GM18909 (cell line): ENCODE measurements at regions not wholly inside any gene's neighbourhood (a gene's known extent, or its start where the extent isn't known, plus 50 kb on each side); places are given as distances from the start of the nearest gene placed in this dataset.

Experiments
- ATAC-seq: cut with Tn5 transposase; IDR thresholded peaks from one replicate; pipeline ENCODE4 v1.9.1; 2021; ENCODE audit warnings: mild to moderate bottlenecking; ENCODE audit not compliant: unreplicated experiment, poor library complexity

GRCh38 chr12:116453631-116454030, 105.5 kb upstream of the MAP1LC3B2 start:
- no peak for ATAC-seq

- ATAC-seq: no peak
Observed at GRCh38 chr12:116454076-116454475, 105.1 kb upstream of the MAP1LC3B2 start.

DNA sequence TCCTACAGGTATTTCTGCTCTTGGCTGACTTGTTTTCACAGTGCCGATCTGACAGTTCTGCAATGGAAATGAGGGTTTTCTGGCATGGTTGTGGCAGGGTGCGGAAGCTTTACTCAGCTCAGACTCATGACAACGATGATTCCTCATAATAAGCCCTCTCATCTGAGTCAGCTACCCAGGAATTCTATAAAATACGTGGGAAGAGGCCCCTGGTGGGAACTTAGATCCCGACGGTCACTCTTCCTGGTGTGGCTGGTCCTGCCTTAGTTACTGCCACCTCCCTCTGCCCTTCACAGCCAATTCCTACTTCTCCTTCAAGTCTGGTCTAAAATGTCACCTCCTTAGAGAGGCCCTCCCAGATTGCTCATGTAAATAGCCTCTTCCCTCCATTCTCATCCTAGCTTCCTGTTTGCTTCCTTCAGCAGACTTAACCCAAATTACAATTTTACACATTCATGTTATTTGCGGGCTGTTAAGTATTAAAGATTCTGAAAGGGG, 104.2 kb upstream of the MAP1LC3B2 start:
- ATAC-seq: no peak

DNA sequence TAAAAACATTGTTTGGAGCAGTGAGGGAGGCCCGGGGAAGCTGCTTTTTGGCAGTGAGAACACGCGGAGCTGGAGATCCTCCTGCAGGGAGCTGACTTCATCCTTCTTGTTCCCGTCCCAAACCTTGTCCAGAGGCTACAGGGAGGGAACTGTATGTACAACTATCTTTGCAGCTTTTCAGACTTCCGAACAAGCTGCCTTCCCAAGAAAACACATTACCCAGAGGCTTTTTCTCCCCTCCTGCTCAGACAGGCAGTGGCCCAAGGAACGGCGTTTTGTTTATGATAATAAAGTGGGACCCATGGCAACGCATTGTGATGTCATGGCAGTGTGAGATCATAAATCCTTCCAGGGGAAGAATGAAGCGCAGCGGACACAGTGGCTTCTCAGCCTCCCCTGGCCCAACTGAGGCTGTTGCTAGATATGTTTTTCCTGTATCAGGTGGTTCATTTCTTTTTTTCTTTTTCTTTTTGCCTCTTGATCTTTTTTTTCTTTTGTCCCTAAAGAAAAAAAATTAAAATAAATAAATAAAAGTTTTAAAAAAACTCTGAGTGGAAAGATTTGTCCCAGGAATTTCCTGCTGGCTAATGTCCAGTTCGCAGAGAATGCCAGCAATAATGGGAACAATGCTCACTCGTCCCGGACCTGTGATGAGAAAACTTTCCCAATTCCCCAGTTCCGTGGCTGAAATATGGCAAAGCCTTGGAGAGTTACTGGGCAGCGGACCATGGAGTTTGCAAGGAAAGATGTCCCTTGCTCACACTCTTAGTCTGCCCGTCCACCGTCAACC, 103.4 kb upstream of the MAP1LC3B2 start:
- no peak for ATAC-seq

DNA sequence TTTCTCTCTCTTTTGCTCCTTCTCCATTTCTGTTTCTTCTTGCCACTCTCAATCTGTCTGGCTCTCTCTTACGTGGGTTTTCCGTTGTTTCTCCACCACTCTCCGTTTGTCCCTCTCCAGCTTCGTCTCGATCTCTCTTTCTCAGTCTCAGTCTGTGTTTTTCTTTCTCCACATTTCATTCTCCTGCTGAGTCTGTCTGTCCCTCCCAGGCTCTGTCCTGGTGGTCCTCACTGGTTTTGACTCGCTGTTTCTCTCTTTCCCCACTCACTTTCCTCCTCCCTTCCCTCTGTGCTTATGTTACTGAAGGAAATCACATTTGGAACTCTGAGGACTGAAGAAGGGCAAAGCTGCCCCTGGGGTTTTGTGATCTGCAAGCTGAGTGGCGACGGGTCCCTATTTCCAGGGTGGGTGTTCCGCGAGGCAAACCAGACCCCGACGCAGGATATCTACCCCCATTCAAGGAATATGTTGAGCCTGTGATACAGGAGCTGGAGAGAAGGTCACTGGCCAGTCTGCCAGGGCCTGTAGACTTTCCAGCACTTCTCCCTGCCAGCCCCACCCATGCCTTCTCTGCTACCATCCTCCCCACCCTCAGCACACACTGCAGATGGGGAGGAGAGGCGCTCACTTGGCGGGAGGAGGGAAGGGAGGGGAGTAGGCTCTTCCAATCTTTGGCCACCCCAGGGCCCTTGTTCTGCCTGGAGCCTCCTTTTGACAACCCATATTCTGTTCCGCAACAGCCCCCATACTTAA, 102.7 kb upstream of the MAP1LC3B2 start:
- no peak for ATAC-seq

DNA sequence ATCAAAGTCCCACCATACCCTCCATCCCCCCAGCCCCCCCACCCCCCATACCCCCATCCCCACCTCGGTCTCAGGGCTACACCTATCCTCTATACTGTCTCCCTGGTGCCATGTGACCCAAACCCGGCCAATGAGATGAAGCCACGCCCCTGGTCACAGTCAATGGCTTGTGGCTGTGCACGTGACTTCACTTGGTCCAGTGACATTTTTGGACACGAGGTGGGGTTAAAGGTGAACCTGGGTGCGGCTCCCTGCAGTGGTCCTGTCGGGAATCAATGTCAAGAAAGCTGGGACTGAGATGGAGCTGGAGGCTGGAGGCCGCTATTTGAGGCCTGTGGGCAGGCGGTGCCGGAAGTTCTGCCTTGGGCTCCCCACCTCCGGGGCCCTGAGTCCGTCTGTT, 100.7 kb upstream of the MAP1LC3B2 start:
- ATAC-seq: no peak

DNA sequence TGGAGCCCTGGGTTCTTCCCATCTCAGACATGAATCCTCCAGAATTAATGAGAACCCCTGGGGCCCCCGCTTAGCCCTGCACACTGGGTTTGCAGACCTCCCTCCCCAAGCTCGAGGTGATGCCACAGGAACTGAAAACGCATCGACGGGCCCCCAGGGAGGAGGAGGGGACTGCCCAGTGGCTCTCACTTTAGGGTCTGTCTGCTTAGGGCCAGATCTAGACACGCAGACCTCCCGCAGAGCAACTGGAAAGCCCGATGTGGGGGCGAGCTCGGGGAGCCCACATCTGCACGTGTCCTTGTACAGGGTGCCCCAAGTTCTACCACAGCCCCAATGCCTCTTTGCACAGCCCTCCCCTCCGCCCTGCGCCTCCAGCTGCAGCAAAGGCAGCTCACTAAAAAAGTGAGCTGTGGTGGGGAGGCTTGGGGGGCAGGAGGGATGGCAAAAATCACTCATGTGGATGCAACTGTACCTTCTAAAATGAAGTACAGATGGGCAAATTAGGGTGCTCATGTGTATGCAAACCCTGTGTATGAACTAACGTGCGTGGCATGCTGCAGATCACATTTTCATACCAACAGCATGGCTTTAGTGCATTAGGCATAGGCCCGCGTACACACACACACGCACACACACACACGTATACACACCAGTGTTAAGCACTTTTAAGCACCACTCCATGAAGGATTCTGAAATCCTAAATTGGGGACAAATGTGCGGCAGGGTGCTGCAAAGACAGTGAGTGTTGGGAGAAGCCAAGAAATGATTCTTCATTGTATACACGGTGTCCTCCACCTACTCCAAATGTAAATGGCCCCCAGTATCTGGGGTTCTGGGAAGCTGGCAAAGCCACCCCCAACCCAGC, 99.9 kb upstream of the MAP1LC3B2 start:
- ATAC-seq: no peak

- ATAC-seq: no peak
Observed at GRCh38 chr12:116459916-116460663, 99.1 kb upstream of the MAP1LC3B2 start.

DNA sequence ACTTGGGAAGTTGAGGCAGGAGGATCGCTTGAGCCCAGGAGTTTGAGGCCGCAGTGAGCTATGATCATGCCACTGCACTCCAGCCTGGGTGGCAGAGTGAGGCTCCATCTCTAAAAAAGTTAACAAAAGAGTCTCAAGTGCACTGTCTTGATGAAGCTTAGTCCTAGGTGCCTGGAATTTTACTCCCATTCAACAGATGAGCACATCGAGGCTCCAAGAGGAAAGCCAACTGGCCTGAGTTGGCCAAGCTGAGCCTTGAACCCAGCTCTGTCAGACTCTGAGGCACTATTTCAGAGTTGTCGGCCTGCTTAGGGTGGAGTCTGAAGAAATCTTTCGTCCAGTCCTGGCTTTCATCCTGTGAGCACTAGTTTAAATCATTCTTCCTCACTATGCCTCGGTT, 98.1 kb upstream of the MAP1LC3B2 start:
- ATAC-seq: no peak

DNA sequence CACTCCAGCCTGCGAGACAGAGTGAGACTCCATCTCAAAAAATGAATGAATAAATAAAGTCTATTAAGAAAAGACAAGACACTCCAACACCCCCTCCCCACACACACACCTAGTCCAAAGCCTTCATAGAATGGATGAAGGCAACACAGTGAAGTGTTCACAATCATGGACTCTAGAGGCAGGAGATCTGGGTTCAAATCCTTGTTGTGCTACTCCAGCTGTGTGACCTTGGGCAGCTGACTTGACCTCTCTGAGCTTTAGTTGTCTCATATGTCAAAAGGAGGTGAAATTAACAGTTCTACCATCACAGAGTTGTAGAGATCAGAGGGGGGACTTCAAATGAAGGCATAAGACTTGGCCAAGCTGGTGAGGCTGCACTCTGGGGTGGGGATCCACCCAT, 95.8 kb upstream of the MAP1LC3B2 start:
- no peak for ATAC-seq

DNA sequence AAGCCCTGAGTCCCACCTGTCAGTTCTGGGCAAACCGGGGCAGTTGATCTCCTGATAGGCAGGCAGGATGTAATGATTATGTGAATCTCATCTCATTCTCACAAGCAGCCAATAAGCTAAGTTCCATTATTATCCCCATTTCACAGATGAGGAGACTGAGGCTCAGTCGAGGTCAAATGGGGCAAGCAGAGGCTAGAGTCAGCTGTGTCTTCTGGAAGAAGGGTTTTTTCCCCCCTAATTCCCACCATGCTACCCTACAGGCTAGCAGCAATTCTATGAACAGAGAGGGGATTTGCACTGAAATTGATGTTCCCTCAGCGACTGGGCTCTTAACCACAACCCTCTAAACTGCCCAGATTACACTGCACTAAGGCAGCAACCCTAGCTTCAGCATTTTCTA, 93.8 kb upstream of the MAP1LC3B2 start:
- ATAC-seq: no peak

DNA sequence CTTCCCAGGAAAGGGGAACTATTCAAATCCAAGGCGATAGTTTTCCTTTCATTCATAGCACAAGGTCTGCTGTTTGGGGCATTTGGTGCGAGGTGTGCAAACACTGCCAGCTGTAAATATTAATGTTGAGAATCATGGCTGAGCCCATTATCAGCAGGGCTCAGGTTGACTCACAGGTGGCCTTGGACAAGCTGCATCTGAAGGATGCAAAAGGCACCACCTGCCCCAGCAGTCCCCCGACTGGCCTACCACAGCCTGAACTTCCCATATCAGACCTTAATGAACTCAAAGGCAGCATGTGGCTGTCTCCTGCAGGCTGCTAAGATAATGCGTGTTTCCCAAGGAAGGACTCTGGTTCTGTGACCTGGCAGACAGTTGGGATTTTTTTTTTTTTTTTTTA, 93.3 kb upstream of the MAP1LC3B2 start:
- no peak for ATAC-seq

DNA sequence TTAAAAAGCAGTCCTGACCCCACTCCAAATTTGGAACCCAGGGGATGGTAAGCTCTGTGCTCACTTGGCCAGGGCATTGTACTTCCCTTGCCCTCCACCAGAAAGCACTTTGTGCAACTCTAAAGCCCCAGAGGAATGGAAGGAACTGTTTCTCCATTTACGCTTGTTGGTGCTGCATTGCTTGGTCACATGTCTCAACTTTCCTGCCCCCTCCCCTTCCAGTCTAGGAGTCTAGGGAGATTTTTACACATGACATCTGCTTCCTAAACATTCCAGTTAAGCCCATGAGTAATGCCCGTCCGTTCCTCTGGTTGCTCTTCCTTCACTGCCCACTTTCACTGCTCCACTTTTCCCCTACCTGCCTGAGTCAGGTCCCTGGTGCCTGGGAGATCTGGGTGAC, 92.6 kb upstream of the MAP1LC3B2 start:
- no peak for ATAC-seq

GRCh38 chr12:116469344-116469743, 89.8 kb upstream of the MAP1LC3B2 start:
- ATAC-seq: no peak

DNA sequence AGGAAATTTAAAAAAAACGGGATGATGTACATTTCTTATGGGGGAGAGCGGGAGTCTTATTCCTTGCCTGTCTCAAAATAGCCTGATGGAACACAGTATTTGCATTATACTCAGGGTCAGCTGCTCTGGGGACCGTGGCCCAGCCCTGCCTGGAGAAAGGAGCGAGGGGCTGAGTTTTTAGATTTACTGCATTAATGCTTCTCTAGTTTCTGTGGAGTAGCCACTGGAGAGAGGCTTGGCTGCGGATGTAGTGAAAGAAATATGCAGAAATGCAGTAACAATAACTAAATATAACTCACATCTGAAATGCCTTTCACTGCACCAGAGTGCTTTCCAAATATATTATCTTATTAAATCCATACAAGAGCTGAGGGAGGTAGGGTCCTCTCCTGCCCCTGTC, 87.6 kb upstream of the MAP1LC3B2 start:
- no peak for ATAC-seq

- no peak for ATAC-seq
Observed at GRCh38 chr12:116472193-116472592, 87.0 kb upstream of the MAP1LC3B2 start.

- no peak for ATAC-seq
Observed at GRCh38 chr12:116473416-116473815, 85.8 kb upstream of the MAP1LC3B2 start.

DNA sequence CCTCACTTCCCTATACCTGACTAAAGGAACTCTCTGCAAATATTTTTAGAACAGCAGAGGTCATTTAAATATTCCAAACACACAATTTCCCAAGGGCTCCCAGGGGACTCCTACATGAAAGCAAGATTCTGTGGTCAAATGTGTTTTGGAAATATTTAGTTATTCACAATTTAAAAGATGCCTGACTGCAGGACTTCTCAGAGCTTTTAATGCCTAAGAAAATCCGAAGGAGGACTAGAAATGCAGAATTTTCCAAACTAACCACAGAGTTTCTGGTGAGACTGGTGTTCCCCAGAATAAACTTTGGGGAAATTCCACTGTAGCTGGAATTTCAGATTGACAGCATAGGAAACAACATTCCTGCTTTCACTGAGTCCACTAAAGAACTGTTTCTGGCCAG, 84.8 kb upstream of the MAP1LC3B2 start:
- ATAC-seq: no peak

DNA sequence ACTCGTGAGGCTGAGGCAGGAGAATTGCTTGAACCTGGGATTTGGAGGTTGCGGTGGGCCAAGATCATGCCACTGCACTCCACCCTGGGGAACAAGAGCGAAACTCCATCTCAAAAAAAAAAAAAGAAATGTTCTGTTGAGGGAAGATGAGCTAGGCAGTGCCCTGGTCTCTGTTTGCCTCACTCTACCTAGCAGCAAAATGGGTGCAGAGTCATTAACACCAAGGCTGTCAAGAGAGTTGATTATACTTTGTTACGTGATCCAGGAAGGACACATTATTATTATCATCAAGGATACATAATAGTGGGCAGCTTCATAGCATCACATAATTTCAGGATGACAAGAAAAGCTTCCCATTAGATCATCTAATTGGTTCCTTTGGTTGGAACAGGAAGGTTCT, 84.3 kb upstream of the MAP1LC3B2 start:
- no peak for ATAC-seq

GRCh38 chr12:116476227-116476822, 82.9 kb upstream of the MAP1LC3B2 start:
- ATAC-seq: no peak
